Liver (tissue), 8 donors: ENCODE measurements at regions not wholly inside any gene's neighbourhood (a gene's known extent, or its start where the extent isn't known, plus 50 kb on each side); places are given as distances from the start of the nearest gene placed in this dataset.

ENCODE experiments used
- DNase-seq: peaks from one replicate; pipeline ENCODE4 v3.0.0-alpha.2; 2017; ENCODE audit warnings: low spot score
- H3K27ac ChIP-seq, 2 donors: one replicate each; pipeline ENCODE4 v1.7.0; 2013; ENCODE audit warnings: inconsistent platforms in 2 of 2, low read length in 2 of 2, control low read depth in 1 of 2, low read depth in 1 of 2, mild to moderate bottlenecking in 1 of 2
- H3K27me3 ChIP-seq, 4 donors: one replicate each; pipeline versions ENCODE4 v1.6.1 to v1.7.0; 2013; ENCODE audit warnings: low read length in 3 of 4, inconsistent platforms in 1 of 4, mild to moderate bottlenecking in 1 of 4, moderate library complexity in 1 of 4; ENCODE audit not compliant: control insufficient read depth in 4 of 4, insufficient read depth in 4 of 4
- H3K36me3 ChIP-seq, 4 donors: one replicate each; pipeline versions ENCODE4 v1.6.1 to v1.7.0; 2013; ENCODE audit warnings: low read length in 3 of 4, mild to moderate bottlenecking in 3 of 4, low read depth in 1 of 4, moderate library complexity in 1 of 4; ENCODE audit not compliant: control insufficient read depth in 4 of 4, insufficient read depth in 3 of 4
- H3K4me1 ChIP-seq, 4 donors: one replicate each; pipeline versions ENCODE4 v1.6.1 to v1.7.0; 2013; ENCODE audit warnings: low read length in 3 of 4, mild to moderate bottlenecking in 3 of 4, moderate library complexity in 1 of 4; ENCODE audit not compliant: control insufficient read depth in 4 of 4, insufficient read depth in 4 of 4
- H3K4me3 ChIP-seq, 3 donors: one replicate each; pipeline versions ENCODE4 v1.6.1 to v1.7.0; 2013; ENCODE audit warnings: low read length in 3 of 3, control low read depth in 1 of 3, low read depth in 1 of 3, mild to moderate bottlenecking in 1 of 3
- H3K9ac ChIP-seq, 2 donors: one replicate each; pipeline ENCODE4 v1.7.0; 2013; ENCODE audit warnings: low read length in 2 of 2, mild to moderate bottlenecking in 2 of 2, moderate library complexity in 2 of 2, control low read depth in 1 of 2, low read depth in 1 of 2
- H3K9me3 ChIP-seq, 4 donors: one replicate each; pipeline versions ENCODE4 v1.6.1 to v1.7.0; 2013; ENCODE audit warnings: low read length in 3 of 4; ENCODE audit not compliant: control insufficient read depth in 4 of 4
- ATF3 ChIP-seq: IDR thresholded peaks from 2 replicates; pipeline ENCODE4 v1.6.1; 2016; ENCODE audit warnings: antibody characterized with exemption
- EGR1 ChIP-seq, 2 donors: IDR thresholded peaks; 2 replicates each; pipeline ENCODE4 v1.6.1; 2016 to 2018; ENCODE audit warnings: antibody characterized with exemption in 2 of 2, low read depth in 2 of 2
- FOXA2 ChIP-seq: IDR thresholded peaks from 2 replicates; pipeline ENCODE4 v1.6.1; 2016; ENCODE audit warnings: antibody characterized with exemption
- GABPA ChIP-seq, 2 donors: IDR thresholded peaks in 1 of 2; conservative IDR thresholded peaks in 1 of 2; 2 replicates each; pipeline ENCODE4 v1.6.1; 2016; ENCODE audit warnings: antibody characterized with exemption in 2 of 2, mild to moderate bottlenecking in 1 of 2, moderate library complexity in 1 of 2
- HNF4G ChIP-seq: IDR thresholded peaks from 2 replicates; pipeline ENCODE4 v1.6.1; 2016; ENCODE audit warnings: antibody characterized with exemption
- JUND ChIP-seq, 2 donors: IDR thresholded peaks; 2 replicates each; pipeline ENCODE4 v1.6.1; 2016; ENCODE audit warnings: antibody characterized with exemption in 2 of 2
- REST ChIP-seq: IDR thresholded peaks from 2 replicates; pipeline ENCODE4 v1.6.1; 2016; ENCODE audit warnings: antibody characterized with exemption, mild to moderate bottlenecking
- RXRA ChIP-seq, 2 donors: IDR thresholded peaks; 2 replicates each; pipeline ENCODE4 v1.6.1; 2017 to 2018; ENCODE audit warnings: antibody characterized with exemption in 2 of 2, mild to moderate bottlenecking in 1 of 2
- TAF1 ChIP-seq: conservative IDR thresholded peaks from 2 replicates; pipeline ENCODE4 v1.6.1; 2016; ENCODE audit warnings: antibody characterized with exemption, mild to moderate bottlenecking
- ZBTB33 ChIP-seq: IDR thresholded peaks from 2 replicates; pipeline ENCODE4 v1.6.1; 2016; ENCODE audit warnings: antibody characterized with exemption
- WGBS: extraction: QIAGEN DNeasy Blood & Tissue Kit; methylation state at CpG from one replicate; pipeline ENCODE4 v1.1.7; 2013; 5-methylcytosine and 5-hydroxymethylcytosine counted together
- TF ChIP-seq, protein P1 (sequence below): IDR thresholded peaks from 2 replicates; pipeline ENCODE4 v1.6.1; 2016; ENCODE audit warnings: antibody characterized with exemption
- TF ChIP-seq, protein P2 (sequence below): fragments of 150-350 bp; IDR thresholded peaks from 2 replicates; pipeline ENCODE4 v1.5.1; 2017; ENCODE audit warnings: improper control_type of control experiment, low read depth, low read length; ENCODE audit not compliant: missing input control
- donor health status: healthy.
- donor health status: healthy.
- donor health status: healthy.
- donor health status: healthy.
- donor health status: healthy.

DNA sequence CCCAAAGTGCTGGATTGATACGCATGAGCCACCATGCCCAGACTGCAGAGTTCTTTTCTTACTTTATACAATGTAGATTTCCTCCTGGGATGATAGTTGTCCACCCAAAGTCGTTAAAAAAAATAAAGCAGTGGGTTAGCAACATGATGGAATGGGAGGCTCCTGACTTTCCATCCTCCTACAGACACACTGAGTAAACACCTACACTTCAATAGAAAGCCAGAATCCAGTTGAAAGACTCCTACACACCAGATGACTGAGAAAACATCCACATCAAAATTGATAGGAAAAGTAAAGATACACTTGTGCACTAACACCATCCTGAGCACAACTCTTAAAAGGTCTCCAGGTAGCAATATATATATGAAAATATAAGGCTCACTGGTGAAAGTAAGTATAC lies 95.0 kb upstream of the TUT7 start:
- peaks cover 1 to 11% (median 8%) of the 10 kb centered on the region in 4 donors for H3K4me1 ChIP-seq
- no peak for DNase-seq
- WGBS = 87% methylated on average over 2 of the region's 2 CpGs
- no peak overlapping the region for H3K27ac ChIP-seq
- TF ChIP-seq GABPA (IDR thresholded peaks at IDR 0.05 in 1 of 2, conservative IDR thresholded peaks at IDR 0.05 in 1 of 2) = no peak
- TF ChIP-seq, protein P1, sequence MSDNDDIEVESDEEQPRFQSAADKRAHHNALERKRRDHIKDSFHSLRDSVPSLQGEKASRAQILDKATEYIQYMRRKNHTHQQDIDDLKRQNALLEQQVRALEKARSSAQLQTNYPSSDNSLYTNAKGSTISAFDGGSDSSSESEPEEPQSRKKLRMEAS = no peak
- TF ChIP-seq ZBTB33 = no peak
- no peak for TF ChIP-seq RXRA (IDR thresholded peaks at IDR 0.05)
- TF ChIP-seq FOXA2 = no peak
- TF ChIP-seq, protein P2, sequence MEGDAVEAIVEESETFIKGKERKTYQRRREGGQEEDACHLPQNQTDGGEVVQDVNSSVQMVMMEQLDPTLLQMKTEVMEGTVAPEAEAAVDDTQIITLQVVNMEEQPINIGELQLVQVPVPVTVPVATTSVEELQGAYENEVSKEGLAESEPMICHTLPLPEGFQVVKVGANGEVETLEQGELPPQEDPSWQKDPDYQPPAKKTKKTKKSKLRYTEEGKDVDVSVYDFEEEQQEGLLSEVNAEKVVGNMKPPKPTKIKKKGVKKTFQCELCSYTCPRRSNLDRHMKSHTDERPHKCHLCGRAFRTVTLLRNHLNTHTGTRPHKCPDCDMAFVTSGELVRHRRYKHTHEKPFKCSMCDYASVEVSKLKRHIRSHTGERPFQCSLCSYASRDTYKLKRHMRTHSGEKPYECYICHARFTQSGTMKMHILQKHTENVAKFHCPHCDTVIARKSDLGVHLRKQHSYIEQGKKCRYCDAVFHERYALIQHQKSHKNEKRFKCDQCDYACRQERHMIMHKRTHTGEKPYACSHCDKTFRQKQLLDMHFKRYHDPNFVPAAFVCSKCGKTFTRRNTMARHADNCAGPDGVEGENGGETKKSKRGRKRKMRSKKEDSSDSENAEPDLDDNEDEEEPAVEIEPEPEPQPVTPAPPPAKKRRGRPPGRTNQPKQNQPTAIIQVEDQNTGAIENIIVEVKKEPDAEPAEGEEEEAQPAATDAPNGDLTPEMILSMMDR = no peak
- TF ChIP-seq EGR1 (IDR thresholded peaks at IDR 0.05; ENCODE audit: low read depth in 2 of 2) = no peak
- TF ChIP-seq REST = no peak
- H3K4me3 ChIP-seq = no peak overlapping the region
- no peaks in the 10 kb centered on the region for H3K36me3 ChIP-seq
- no peaks in the 10 kb centered on the region for H3K9me3 ChIP-seq
- H3K9ac ChIP-seq = no peak overlapping the region
- no peaks in the 10 kb centered on the region for H3K27me3 ChIP-seq

- WGBS = 88% methylated on average over 1 of the region's 1 CpG
Observed at GRCh38 chr9:86445671-86446070, 91.5 kb upstream of the TUT7 start.

GRCh38 chr9:86443992-86444391 lies 89.8 kb upstream of the TUT7 start:
- Histone ChIP-seq H3K4me1 (no peaks in the 10 kb centered on the region), H3K4me3 (no peak overlapping the region), H3K9me3 (no peaks in the 10 kb centered on the region), H3K9ac (no peak overlapping the region), H3K27me3 (no peaks in the 10 kb centered on the region), H3K27ac (no peak overlapping the region), H3K36me3 (no peaks in the 10 kb centered on the region)
- no peak for DNase-seq
- 40% methylated on average over 3 of the region's 3 CpGs for WGBS
- no peak for TF ChIP-seq TAF1
- no peak for TF ChIP-seq ATF3
- TF ChIP-seq HNF4G = no peak
- TF ChIP-seq RXRA (IDR thresholded peaks at IDR 0.05) = no peak
- TF ChIP-seq, protein P2 = no peak
- TF ChIP-seq JUND (IDR thresholded peaks at IDR 0.05) = no peak

More at GRCh38 chr9:86445671-86446070, 91.5 kb upstream of the TUT7 start:
- Histone ChIP-seq H3K9ac (no peak overlapping the region), H3K4me3 (no peak overlapping the region), H3K36me3 (no peaks in the 10 kb centered on the region), H3K4me1 (no peaks in the 10 kb centered on the region), H3K27me3 (no peaks in the 10 kb centered on the region), H3K27ac (no peak overlapping the region), H3K9me3 (no peaks in the 10 kb centered on the region)
- TF ChIP-seq FOXA2 = no peak
- DNase-seq = no peak
